Body of pancreas (tissue), 4 donors: ENCODE measurements at regions not wholly inside any gene's neighbourhood (a gene's known extent, or its start where the extent isn't known, plus 50 kb on each side); places are given as distances from the start of the nearest gene placed in this dataset.
"Not testable (repeated sequence)": the region's sequence is repeated elsewhere in the genome, so short reads cannot be mapped to it uniquely, and the experiment has no call there.

Experiments used
- ATAC-seq: fragments of 150-250 bp; one replicate; pipeline ENCODE4 v1.9.1; 2016
- DNase-seq, 4 donors: peaks; one replicate each; pipeline ENCODE4 v3.0.0-alpha.2; 2019
- H3K27ac ChIP-seq, 4 donors: fragments of 200-600 bp; sonication (generic); 1 replicate in 3 of 4; 2 replicates in 1 of 4; pipeline versions ENCODE4 v1.5.1 to v1.6.1; 2016 to 2019; ENCODE audit warnings: mild to moderate bottlenecking in 1 of 4, mixed read lengths in 1 of 4, moderate library complexity in 1 of 4
- H3K27me3 ChIP-seq, 2 donors: fragments of 200-600 bp; sonication (generic); one replicate each; pipeline ENCODE4 v1.6.0; 2016; ENCODE audit warnings: mild to moderate bottlenecking in 1 of 2
- H3K36me3 ChIP-seq, 2 donors: fragments of 200-600 bp; sonication (generic); replicated peaks in 1 of 2; 2 replicates each; pipeline ENCODE4 v1.5.1; 2016; ENCODE audit warnings: low read depth in 2 of 2; ENCODE audit not compliant: insufficient read depth in 1 of 2
- H3K4me1 ChIP-seq: fragments of 200-600 bp; sonication (generic); one replicate; pipeline ENCODE4 v1.6.0; 2016
- H3K4me3 ChIP-seq, 2 donors: fragments of 200-600 bp; sonication (generic); 1 replicate in 1 of 2; 2 replicates in 1 of 2; pipeline ENCODE4 v1.5.1; 2016 to 2019
- H3K9me3 ChIP-seq, 3 donors: fragments of 200-600 bp; sonication (generic); 1 replicate in 2 of 3; 2 replicates in 1 of 3; pipeline ENCODE4 v1.5.1; 2016
- POLR2A ChIP-seq, 3 donors: fragments of 450-650 bp; IDR thresholded peaks; one replicate each; pipeline ENCODE4 v1.6.1; 2016; ENCODE audit warnings: antibody characterized with exemption in 3 of 3, mild to moderate bottlenecking in 2 of 3
- WGBS, 2 donors: methylation state at CpG; one replicate each; pipeline ENCODE4 v1.1.5; 2017; 5-methylcytosine and 5-hydroxymethylcytosine counted together
- intact Hi-C: fragments of 100-400 bp; cut with DNase I; formaldehyde crosslinking; loops from one replicate; pipeline ENCODE4 v1.15.1; 2023
- TF ChIP-seq, protein P1 (sequence below), 7 experiments: fragments of 450-650 bp in 4 of 7; fragments of 200-600 bp in 3 of 7; sonication (generic) in 3 of 7; IDR thresholded peaks; one replicate each; pipeline ENCODE4 v1.5.1; 2016 to 2019; ENCODE audit warnings: antibody characterized with exemption in 7 of 7

DNA sequence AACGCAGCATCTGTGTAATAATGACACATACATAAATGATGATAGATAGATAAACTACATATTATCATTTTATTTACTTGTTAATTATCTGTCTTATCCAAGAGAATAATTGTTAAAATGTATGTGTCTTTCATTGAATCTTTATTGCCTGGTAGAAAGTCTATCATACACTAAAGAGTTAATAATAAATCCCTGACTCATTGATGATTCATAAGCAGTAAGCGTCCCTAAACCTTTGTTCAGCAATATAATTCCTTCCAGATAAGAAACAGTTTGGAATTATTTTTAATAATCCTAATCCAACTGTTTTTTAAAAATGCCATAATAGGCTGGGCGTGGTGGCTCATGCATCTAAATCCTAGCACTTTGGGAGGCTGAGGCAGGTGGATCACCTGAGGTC, 655.6 kb upstream of the CNTN5 start:
- no peak overlapping the region for H3K27ac ChIP-seq
- no peak for DNase-seq
- TF ChIP-seq, protein P1, sequence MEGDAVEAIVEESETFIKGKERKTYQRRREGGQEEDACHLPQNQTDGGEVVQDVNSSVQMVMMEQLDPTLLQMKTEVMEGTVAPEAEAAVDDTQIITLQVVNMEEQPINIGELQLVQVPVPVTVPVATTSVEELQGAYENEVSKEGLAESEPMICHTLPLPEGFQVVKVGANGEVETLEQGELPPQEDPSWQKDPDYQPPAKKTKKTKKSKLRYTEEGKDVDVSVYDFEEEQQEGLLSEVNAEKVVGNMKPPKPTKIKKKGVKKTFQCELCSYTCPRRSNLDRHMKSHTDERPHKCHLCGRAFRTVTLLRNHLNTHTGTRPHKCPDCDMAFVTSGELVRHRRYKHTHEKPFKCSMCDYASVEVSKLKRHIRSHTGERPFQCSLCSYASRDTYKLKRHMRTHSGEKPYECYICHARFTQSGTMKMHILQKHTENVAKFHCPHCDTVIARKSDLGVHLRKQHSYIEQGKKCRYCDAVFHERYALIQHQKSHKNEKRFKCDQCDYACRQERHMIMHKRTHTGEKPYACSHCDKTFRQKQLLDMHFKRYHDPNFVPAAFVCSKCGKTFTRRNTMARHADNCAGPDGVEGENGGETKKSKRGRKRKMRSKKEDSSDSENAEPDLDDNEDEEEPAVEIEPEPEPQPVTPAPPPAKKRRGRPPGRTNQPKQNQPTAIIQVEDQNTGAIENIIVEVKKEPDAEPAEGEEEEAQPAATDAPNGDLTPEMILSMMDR (IDR thresholded peaks at IDR 0.05), result no peak
- TF ChIP-seq POLR2A (IDR thresholded peaks at IDR 0.05), result no peak
- intact Hi-C loops, result no loop called here
- H3K27me3 ChIP-seq, result no peaks in the 10 kb centered on the region
- no peaks in the 10 kb centered on the region for H3K36me3 ChIP-seq
- H3K4me1 ChIP-seq, result no peaks in the 10 kb centered on the region
- H3K4me3 ChIP-seq, result no peak overlapping the region
- WGBS, 2 donors, result 37 to 43% methylated on average over 3 of the region's 3 CpGs
- no peak for ATAC-seq
- H3K9me3 ChIP-seq, result no peaks in the 10 kb centered on the region

GRCh38 chr11:98365941-98366340, 654.8 kb upstream of the CNTN5 start:
- Histone ChIP-seq H3K9me3 (no peaks in the 10 kb centered on the region), H3K36me3 (no peaks in the 10 kb centered on the region), H3K4me1 (no peaks in the 10 kb centered on the region), H3K27me3 (no peaks in the 10 kb centered on the region), H3K4me3 (no peak overlapping the region), H3K27ac (no peak overlapping the region)
- TF ChIP-seq POLR2A (IDR thresholded peaks at IDR 0.05), result no peak
- TF ChIP-seq, protein P1 (IDR thresholded peaks at IDR 0.05), result no peak
- ATAC-seq, result no peak
- 45 to 47% methylated on average over 2 of the region's 2 CpGs for WGBS, 2 donors
- DNase-seq, result no peak
- intact Hi-C loops, result no loop called here

DNA sequence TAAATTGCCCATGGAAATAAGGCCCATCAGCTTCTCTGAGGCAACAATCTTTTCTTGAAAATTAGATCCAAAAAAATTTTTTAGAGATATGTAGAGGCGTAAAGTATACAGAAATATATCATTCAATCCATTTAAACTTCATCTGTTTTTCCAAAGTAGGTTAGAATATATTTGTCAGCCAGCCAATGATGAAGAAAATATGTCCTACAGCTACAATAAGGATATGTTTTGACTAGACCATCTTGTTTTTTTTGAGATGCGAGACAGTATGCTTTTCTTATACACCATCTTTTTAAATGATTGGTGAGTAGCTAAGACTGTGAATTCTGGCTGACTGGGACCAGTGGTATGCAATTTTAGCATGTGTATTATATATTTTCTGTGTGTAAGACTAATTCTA, 630.4 kb upstream of the CNTN5 start:
- intact Hi-C loops, result no loop called here
- ATAC-seq, result no peak
- no peaks in the 10 kb centered on the region for H3K36me3 ChIP-seq
- H3K9me3 ChIP-seq, result no peaks in the 10 kb centered on the region
- no peak overlapping the region for H3K27ac ChIP-seq
- no peaks in the 10 kb centered on the region for H3K4me1 ChIP-seq
- H3K4me3 ChIP-seq, result no peak overlapping the region
- DNase-seq, result no peak
- WGBS, 2 donors, result 58 to 61% methylated on average over 2 of the region's 2 CpGs
- TF ChIP-seq, protein P1 (IDR thresholded peaks at IDR 0.05), result no peak
- no peak for TF ChIP-seq POLR2A (IDR thresholded peaks at IDR 0.05)
- no peaks in the 10 kb centered on the region for H3K27me3 ChIP-seq

DNA sequence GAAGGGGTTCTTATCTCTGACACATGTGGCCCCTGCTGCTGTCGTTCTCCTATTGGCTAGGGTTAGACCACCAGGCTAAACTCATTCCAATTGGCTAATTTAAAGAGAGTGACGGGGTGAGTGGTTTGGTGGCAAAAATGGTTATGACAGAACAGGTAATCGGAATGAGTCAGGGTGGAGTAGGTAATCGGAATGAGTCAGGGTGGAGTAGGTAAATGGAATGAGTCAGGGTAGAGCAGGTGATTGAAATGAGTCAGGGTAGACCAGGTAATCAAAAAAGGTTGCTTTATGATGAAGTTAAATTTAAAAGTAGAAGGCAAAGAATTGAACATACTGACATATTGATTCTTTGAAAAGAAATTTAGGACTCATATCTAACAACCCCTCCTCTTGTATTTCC, 626.2 kb upstream of the CNTN5 start:
- ATAC-seq, intact Hi-C loops: not testable (repeated sequence)

GRCh38 chr11:98398508-98398907, 622.2 kb upstream of the CNTN5 start:
- DNase-seq, result no peak
- ATAC-seq, result no peak
- intact Hi-C loops, result no loop called here

More for the DNA sequence above, 626.2 kb upstream of the CNTN5 start:
- not testable (repeated sequence) for DNase-seq, H3K27ac ChIP-seq, H3K4me1 ChIP-seq, H3K27me3 ChIP-seq, H3K36me3 ChIP-seq, H3K4me3 ChIP-seq, H3K9me3 ChIP-seq
- WGBS, 2 donors, result 57 to 64% methylated on average over 4 of the region's 4 CpGs

More at GRCh38 chr11:98398508-98398907, 622.2 kb upstream of the CNTN5 start:
- no peaks in the 10 kb centered on the region for H3K36me3 ChIP-seq
- H3K27me3 ChIP-seq, result no peaks in the 10 kb centered on the region
- H3K4me1 ChIP-seq, result no peaks in the 10 kb centered on the region
- no peak overlapping the region for H3K4me3 ChIP-seq
- H3K27ac ChIP-seq, result no peak overlapping the region
- no peaks in the 10 kb centered on the region for H3K9me3 ChIP-seq
- TF ChIP-seq, protein P1 (IDR thresholded peaks at IDR 0.05), result no peak
- TF ChIP-seq POLR2A (IDR thresholded peaks at IDR 0.05), result no peak
